Spleen (tissue), 11 donors: ENCODE measurements at regions not wholly inside any gene's neighbourhood (a gene's known extent, or its start where the extent isn't known, plus 50 kb on each side); places are given as distances from the start of the nearest gene placed in this dataset.

Source experiments
- DNase-seq: peaks from one replicate; pipeline ENCODE4 v3.0.0-alpha.2; 2020
- H3K27ac ChIP-seq, 8 donors: fragments of 200-600 bp; sonication (generic) in 7 of 8; 1 replicate in 4 of 8; 2 replicates in 4 of 8; pipeline versions ENCODE4 v1.5.0 to v1.8.0; 2016 to 2021; ENCODE audit warnings: inconsistent platforms in 4 of 8, mild to moderate bottlenecking in 4 of 8, moderate library complexity in 1 of 8
- H3K27me3 ChIP-seq, 7 donors: fragments of 200-600 bp; sonication (generic) in 6 of 7; replicated peaks in 1 of 7; 1 replicate in 4 of 7; 2 replicates in 3 of 7; pipeline versions ENCODE4 v1.5.0 to v1.8.0; 2016 to 2021; ENCODE audit warnings: inconsistent platforms in 3 of 7, mild to moderate bottlenecking in 1 of 7
- H3K36me3 ChIP-seq, 6 donors: fragments of 200-600 bp; sonication (generic) in 5 of 6; 1 replicate in 4 of 6; 2 replicates in 2 of 6; pipeline versions ENCODE4 v1.5.0 to v1.8.0; 2016 to 2021; ENCODE audit warnings: inconsistent platforms in 2 of 6
- H3K4me1 ChIP-seq, 6 donors: fragments of 200-600 bp; sonication (generic) in 5 of 6; 1 replicate in 3 of 6; 2 replicates in 3 of 6; pipeline versions ENCODE4 v1.5.0 to v1.8.0; 2016 to 2021; ENCODE audit warnings: inconsistent platforms in 3 of 6
- H3K4me3 ChIP-seq, 8 donors: fragments of 200-600 bp; sonication (generic) in 7 of 8; 1 replicate in 4 of 8; 2 replicates in 4 of 8; pipeline versions ENCODE4 v1.5.0 to v1.8.0; 2016 to 2021; ENCODE audit warnings: inconsistent platforms in 4 of 8, mild to moderate bottlenecking in 4 of 8, moderate library complexity in 2 of 8
- H3K9me3 ChIP-seq, 8 donors: fragments of 200-600 bp; sonication (generic) in 7 of 8; 1 replicate in 4 of 8; 2 replicates in 4 of 8; pipeline versions ENCODE4 v1.5.0 to v1.8.0; 2016 to 2021; ENCODE audit warnings: inconsistent platforms in 4 of 8
- CTCF ChIP-seq, 11 experiments: fragments of 200-600 bp in 7 of 11; fragments of 450-650 bp in 4 of 11; sonication (generic) in 4 of 11; IDR thresholded peaks in 8 of 11; conservative IDR thresholded peaks in 3 of 11; 1 replicate in 7 of 11; 2 replicates in 4 of 11; pipeline versions ENCODE4 v1.4.0 to v1.8.0; 2016 to 2021; ENCODE audit warnings: antibody characterized with exemption in 11 of 11, inconsistent platforms in 4 of 11, mild to moderate bottlenecking in 1 of 11
- POLR2A ChIP-seq, 3 donors: fragments of 450-650 bp; IDR thresholded peaks; one replicate each; pipeline ENCODE4 v1.5.1; 2017; ENCODE audit warnings: antibody characterized with exemption in 3 of 3, mild to moderate bottlenecking in 1 of 3
- POLR2AphosphoS5 ChIP-seq, 3 donors: sonication (generic); formaldehyde crosslinking; IDR thresholded peaks; one replicate each; pipeline ENCODE4 v1.5.1; 2017; ENCODE audit warnings: antibody characterized with exemption in 3 of 3
- whole genome bisulfite sequencing, 5 donors: extraction: QIAGEN DNeasy Blood & Tissue Kit in 3 of 5; methylation state at CpG; one replicate each; pipeline versions ENCODE4 v1.1.5 to v1.1.7; 2013 to 2018; 5-methylcytosine and 5-hydroxymethylcytosine counted together
- intact Hi-C: fragments of 100-400 bp; cut with DNase I; formaldehyde crosslinking; loops from one replicate; pipeline ENCODE4 v1.15.0; 2023; ENCODE audit warnings: low total_unique reads
- donor health status: healthy with polysubstance abuse.
- donor health status: DM: no; HTN: no; CAD: no; lungs with moderate emphysema.
- donor health status: DM: no; HTN: no; CAD: no.
- donor health status: Bipolar disorder and iron deficiency.
- donor health status: healthy.
- donor health status: DM: no; HTN: no; CAD: no.
- donor health status: DM: yes; HTN: yes; CAD: no.

GRCh38 chr6:43941174-43941573 lies 171.2 kb downstream of the VEGFA start:
- Histone ChIP-seq H3K36me3 (no peaks in the 10 kb centered on the region), H3K27ac (no peak overlapping the region), H3K4me1 (no peaks in the 10 kb centered on the region), H3K9me3 (peaks cover 3 to 27% (median 23%) of the 10 kb centered on the region in 8 donors), H3K27me3 (no peaks in the 10 kb centered on the region), H3K4me3 (no peak overlapping the region)
- DNase-seq: peak; percentile 62
- WGBS, 5 donors: 70 to 94% (median 84%) methylated on average over 1 to 5 of the region's 5 CpGs
- intact Hi-C loops: no loop called here
- TF ChIP-seq CTCF (IDR thresholded peaks at IDR 0.05 in 8 of 11, conservative IDR thresholded peaks at IDR 0.05 in 3 of 11): no peak
- no peak for TF ChIP-seq POLR2AphosphoS5 (IDR thresholded peaks at IDR 0.05)
- no peak for TF ChIP-seq POLR2A (IDR thresholded peaks at IDR 0.05)

- Histone ChIP-seq H3K9me3 (peaks cover 0 to 20% (median 17%) of the 10 kb centered on the region in 8 donors), H3K27ac (no peak overlapping the region), H3K4me1 (no peaks in the 10 kb centered on the region), H3K4me3 (no peak overlapping the region), H3K36me3 (no peaks in the 10 kb centered on the region), H3K27me3 (no peaks in the 10 kb centered on the region)
- 83 to 95% (median 90%) methylated on average over 9 to 10 of the region's 10 CpGs for WGBS, 5 donors
- no peak for TF ChIP-seq POLR2AphosphoS5 (IDR thresholded peaks at IDR 0.05)
- TF ChIP-seq POLR2A (IDR thresholded peaks at IDR 0.05): no peak
- no peak for TF ChIP-seq CTCF (IDR thresholded peaks at IDR 0.05 in 8 of 11, conservative IDR thresholded peaks at IDR 0.05 in 3 of 11)
- intact Hi-C loops: no loop called here
- DNase-seq: peak; percentile 49
Observed at GRCh38 chr6:43940393-43941087, 170.5 kb downstream of the VEGFA start.

GRCh38 chr6:43940071-43940392 lies 170.0 kb downstream of the VEGFA start:
- WGBS, 5 donors: 73 to 97% (median 82%) methylated on average over 2 of the region's 2 CpGs
- Histone ChIP-seq H3K4me3 (no peak overlapping the region), H3K27me3 (no peaks in the 10 kb centered on the region), H3K27ac (no peak overlapping the region), H3K9me3 (peaks cover 0 to 15% (median 12%) of the 10 kb centered on the region in 8 donors), H3K4me1 (no peaks in the 10 kb centered on the region), H3K36me3 (no peaks in the 10 kb centered on the region)
- TF ChIP-seq POLR2AphosphoS5 (IDR thresholded peaks at IDR 0.05): no peak
- TF ChIP-seq CTCF (IDR thresholded peaks at IDR 0.05 in 8 of 11, conservative IDR thresholded peaks at IDR 0.05 in 3 of 11): no peak
- no peak for TF ChIP-seq POLR2A (IDR thresholded peaks at IDR 0.05)
- DNase-seq: peak; percentile 44
- intact Hi-C loops: no loop called here

GRCh38 chr6:43939281-43940070 lies 169.5 kb downstream of the VEGFA start:
- DNase-seq: peak; percentile 58

More at GRCh38 chr6:43939281-43940070, 169.5 kb downstream of the VEGFA start:
- WGBS, 5 donors: 64 to 75% (median 71%) methylated on average over 12 to 15 of the region's 15 CpGs
- Histone ChIP-seq H3K27me3 (no peaks in the 10 kb centered on the region), H3K27ac (no peak overlapping the region), H3K4me3 (no peak overlapping the region), H3K36me3 (no peaks in the 10 kb centered on the region), H3K9me3 (peaks cover 0 to 10% (median 6%) of the 10 kb centered on the region in 8 donors), H3K4me1 (no peaks in the 10 kb centered on the region)
- no peak for TF ChIP-seq POLR2AphosphoS5 (IDR thresholded peaks at IDR 0.05)
- no peak for TF ChIP-seq POLR2A (IDR thresholded peaks at IDR 0.05)
- no peak for TF ChIP-seq CTCF (IDR thresholded peaks at IDR 0.05 in 8 of 11, conservative IDR thresholded peaks at IDR 0.05 in 3 of 11)
- intact Hi-C loops: no loop called here
